H1 (cell line): ENCODE measurements at regions not wholly inside any gene's neighbourhood (a gene's known extent, or its start where the extent isn't known, plus 50 kb on each side); places are given as distances from the start of the nearest gene placed in this dataset.

Source experiments
- GABPA ChIP-seq: IDR thresholded peaks from 2 replicates; pipeline ENCODE4 v1.6.1; 2011; ENCODE audit warnings: mild to moderate bottlenecking, low read length, moderate library complexity, borderline replicate concordance; ENCODE audit not compliant: insufficient read depth
- POLR2A ChIP-seq, 2 experiments: IDR thresholded peaks; 1 replicate in 1 of 2; 2 replicates in 1 of 2; pipeline ENCODE4 v1.6.1; 2011; ENCODE audit warnings: low read depth in 2 of 2, low read length in 2 of 2, mild to moderate bottlenecking in 2 of 2; ENCODE audit errors: control extremely low read depth in 1 of 2
- RNF2 ChIP-seq: fragments of 200-900, 300-1000 bp; sonication (generic); IDR thresholded peaks from 2 replicates; pipeline ENCODE4 v1.7.1; 2016; ENCODE audit warnings: borderline replicate concordance, low read depth, mild to moderate bottlenecking, antibody characterized with exemption, low read length; ENCODE audit not compliant: poor library complexity, severe bottlenecking; ENCODE audit errors: missing control alignments

DNA sequence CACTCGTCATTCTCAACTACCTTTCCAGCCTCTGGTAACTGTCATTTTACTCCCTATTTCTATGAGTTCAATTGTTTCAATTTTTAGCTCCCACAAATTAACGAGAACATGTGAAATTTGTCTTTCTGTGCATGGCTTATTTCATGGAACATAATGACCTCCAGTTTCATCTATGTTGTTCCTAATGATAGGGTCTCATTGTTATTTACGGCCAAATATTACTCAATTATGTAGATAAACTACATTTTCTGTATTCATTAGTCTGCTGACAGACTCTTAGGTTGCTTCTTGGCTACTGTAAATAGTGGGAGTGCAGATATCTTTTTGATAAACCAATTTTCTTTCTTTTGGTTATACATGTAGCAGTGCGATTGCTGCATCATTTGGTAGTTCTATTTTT, 374.9 kb upstream of the ROBO1 start:
- TF ChIP-seq GABPA (no peak), RNF2 (no peak), POLR2A (IDR thresholded peaks at IDR 0.05; ENCODE audit: control extremely low read depth in 1 of 2, low read depth in 2 of 2, low read length in 2 of 2) (no peak)
